HG03095 (cell line): ENCODE measurements at regions not wholly inside any gene's neighbourhood (a gene's known extent, or its start where the extent isn't known, plus 50 kb on each side); places are given as distances from the start of the nearest gene placed in this dataset.
A peak's percentile ranks its signal among the peaks of the same experiment; 100 is the strongest.

Experiments used
- ATAC-seq: cut with Tn5 transposase; IDR thresholded peaks from one replicate; pipeline ENCODE4 v1.9.1; 2021; ENCODE audit warnings: moderate library complexity; ENCODE audit not compliant: unreplicated experiment

- no peak for ATAC-seq
Measured at GRCh38 chr10:62652564-62652963, 152.0 kb upstream of the ADO start.

- peak; percentile 82 for ATAC-seq
Measured at GRCh38 chr10:62653254-62653653, 151.3 kb upstream of the ADO start.

GRCh38 chr10:62654966-62655336, 149.6 kb upstream of the ADO start:
- no peak for ATAC-seq

- peak; percentile 81 for ATAC-seq
Measured at GRCh38 chr10:62655337-62655994, 149.1 kb upstream of the ADO start.

GRCh38 chr10:62657244-62657835, 147.2 kb upstream of the ADO start:
- ATAC-seq: no peak

- no peak for ATAC-seq
Measured at GRCh38 chr10:62658516-62658915, 146.0 kb upstream of the ADO start.

- no peak for ATAC-seq
Measured at GRCh38 chr10:62661143-62661542, 143.4 kb upstream of the ADO start.

GRCh38 chr10:62662486-62662885, 142.0 kb upstream of the ADO start:
- ATAC-seq: no peak

- ATAC-seq: no peak
Measured at GRCh38 chr10:62665771-62666170, 138.7 kb upstream of the ADO start.

GRCh38 chr10:62666275-62666674, 138.2 kb upstream of the ADO start:
- no peak for ATAC-seq

GRCh38 chr10:62669341-62669740, 135.2 kb upstream of the ADO start:
- ATAC-seq: no peak

GRCh38 chr10:62671104-62671503, 133.4 kb upstream of the ADO start:
- no peak for ATAC-seq

- ATAC-seq: peak; percentile 95
Measured at GRCh38 chr10:62681211-62681940, 123.1 kb upstream of the ADO start.

GRCh38 chr10:62684911-62685310, 119.6 kb upstream of the ADO start:
- ATAC-seq: no peak

- ATAC-seq: no peak
Measured at GRCh38 chr10:62687230-62687748, 117.2 kb upstream of the ADO start.

GRCh38 chr10:62688971-62689700, 115.4 kb upstream of the ADO start:
- ATAC-seq: no peak

GRCh38 chr10:62689712-62690111, 114.8 kb upstream of the ADO start:
- no peak for ATAC-seq

- ATAC-seq: no peak
Measured at GRCh38 chr10:62690703-62691102, 113.8 kb upstream of the ADO start.

GRCh38 chr10:62691336-62691735, 113.2 kb upstream of the ADO start:
- no peak for ATAC-seq

GRCh38 chr10:62692085-62692484, 112.4 kb upstream of the ADO start:
- ATAC-seq: no peak

GRCh38 chr10:62693306-62693705, 111.2 kb upstream of the ADO start:
- no peak for ATAC-seq
